GM18505 (cell line): ENCODE measurements at regions not wholly inside any gene's neighbourhood (a gene's known extent, or its start where the extent isn't known, plus 50 kb on each side); places are given as distances from the start of the nearest gene placed in this dataset.

Experiments
- ATAC-seq: cut with Tn5 transposase; IDR thresholded peaks from one replicate; pipeline ENCODE4 v1.9.1; 2021; ENCODE audit not compliant: unreplicated experiment
- POLR2A ChIP-seq: IDR thresholded peaks from 4 replicates; pipeline ENCODE4 v1.6.1; 2011; ENCODE audit warnings: borderline replicate concordance; ENCODE audit not compliant: insufficient read depth, insufficient read length; ENCODE audit errors: extremely low read depth

GRCh38 chr7:19464241-19464640 lies 244.6 kb downstream of the POLR1F start:
- ATAC-seq: no peak
- no peak for TF ChIP-seq POLR2A

- no peak for ATAC-seq
- no peak for TF ChIP-seq POLR2A
Observed at GRCh38 chr7:19463581-19463980, 245.3 kb downstream of the POLR1F start.

- ATAC-seq: no peak
- no peak for TF ChIP-seq POLR2A
Observed at GRCh38 chr7:19455623-19456022, 253.2 kb downstream of the POLR1F start.

- no peak for TF ChIP-seq POLR2A
- ATAC-seq: no peak
Observed at GRCh38 chr7:19448091-19448490, 260.7 kb downstream of the POLR1F start.

GRCh38 chr7:19442016-19442785 lies 266.6 kb downstream of the POLR1F start:
- peak; percentile 64 for ATAC-seq
- no peak for TF ChIP-seq POLR2A

DNA sequence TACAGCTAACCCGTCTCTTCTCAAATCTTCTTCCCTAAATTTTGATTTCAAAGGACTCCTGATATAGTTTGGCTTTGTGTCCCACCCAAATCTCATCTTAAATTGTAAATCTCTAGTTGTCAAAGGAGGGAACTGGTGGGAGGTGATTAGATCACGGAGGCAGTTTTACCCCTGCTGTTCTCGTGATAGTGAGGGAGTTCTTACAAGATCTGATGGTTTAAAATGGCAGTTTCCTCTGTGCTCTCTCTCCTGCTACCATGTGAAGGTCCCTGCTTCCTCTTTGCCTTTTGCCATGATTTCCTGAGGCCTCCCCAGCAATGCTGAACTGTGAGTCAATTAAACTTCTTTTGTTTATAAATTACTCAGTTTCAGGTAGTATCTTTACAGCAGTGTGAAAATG lies 269.3 kb downstream of the POLR1F start:
- no peak for ATAC-seq
- TF ChIP-seq POLR2A: no peak

DNA sequence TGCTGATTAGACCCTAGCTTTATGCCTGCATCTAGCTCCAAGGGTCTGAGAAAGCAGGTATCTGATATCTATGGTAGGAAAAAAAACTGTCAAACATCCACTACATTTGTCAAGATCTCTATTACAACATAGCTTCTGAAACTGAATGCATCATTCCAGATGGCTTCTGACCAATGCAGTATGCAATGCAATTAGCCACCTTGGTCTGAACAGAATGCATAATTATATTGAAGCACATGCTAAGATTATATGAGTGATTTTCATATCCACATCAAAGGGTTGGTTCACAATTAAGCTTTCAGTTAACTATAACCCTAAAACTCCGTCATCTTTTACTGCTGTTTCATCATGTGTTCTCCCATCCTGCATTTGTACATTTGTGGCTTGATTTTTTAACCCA lies 271.4 kb downstream of the POLR1F start:
- no peak for TF ChIP-seq POLR2A
- ATAC-seq: no peak

DNA sequence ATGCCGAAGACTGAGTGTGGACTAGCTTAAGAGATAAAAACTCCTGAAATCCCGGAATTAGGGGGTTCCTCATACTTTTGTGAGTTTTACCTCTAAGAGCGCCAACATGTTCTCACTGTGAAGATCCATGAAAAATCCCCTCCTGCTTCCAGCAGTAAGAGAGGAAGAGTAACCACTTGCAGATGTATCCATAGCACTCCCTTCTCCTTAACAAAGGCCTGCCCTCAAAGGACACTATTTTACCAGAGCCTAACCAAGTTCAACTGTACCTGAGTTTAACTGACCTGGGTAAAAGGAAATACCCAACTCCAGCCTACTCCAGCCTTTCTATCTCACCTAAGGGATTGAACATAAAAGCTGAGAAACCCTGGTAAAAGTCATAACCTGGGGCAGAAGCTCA lies 280.9 kb downstream of the POLR1F start:
- TF ChIP-seq POLR2A: no peak
- no peak for ATAC-seq

DNA sequence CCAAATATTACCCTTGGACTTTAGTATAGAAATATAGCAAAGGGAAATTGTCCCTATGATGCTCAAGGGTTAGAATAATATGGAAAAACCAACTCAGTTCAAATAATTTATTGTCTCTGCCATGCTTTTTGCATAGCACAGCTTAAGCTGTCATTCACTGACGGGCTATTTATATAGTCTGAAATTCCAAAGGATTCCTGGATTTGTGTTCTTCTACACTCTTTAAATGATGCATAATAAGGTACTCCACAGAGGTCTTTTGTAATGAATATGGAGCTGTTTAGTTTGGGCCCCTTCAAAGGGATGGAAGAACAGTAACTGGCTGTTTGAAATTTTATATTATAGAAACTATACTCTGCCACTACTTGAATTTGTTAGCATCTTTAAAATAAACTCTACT lies 276.6 kb upstream of the FERD3L start:
- no peak for ATAC-seq
- TF ChIP-seq POLR2A: no peak

- no peak for TF ChIP-seq POLR2A
Observed at GRCh38 chr7:19417231-19417630, 272.0 kb upstream of the FERD3L start.

GRCh38 chr7:19415123-19415522 lies 269.9 kb upstream of the FERD3L start:
- ATAC-seq: no peak
- no peak for TF ChIP-seq POLR2A

More at GRCh38 chr7:19417231-19417630, 272.0 kb upstream of the FERD3L start:
- no peak for ATAC-seq

- ATAC-seq: no peak
- TF ChIP-seq POLR2A: no peak
Observed at GRCh38 chr7:19413443-19413965, 268.3 kb upstream of the FERD3L start.

- no peak for ATAC-seq
- no peak for TF ChIP-seq POLR2A
Observed at GRCh38 chr7:19410691-19411090, 265.5 kb upstream of the FERD3L start.

DNA sequence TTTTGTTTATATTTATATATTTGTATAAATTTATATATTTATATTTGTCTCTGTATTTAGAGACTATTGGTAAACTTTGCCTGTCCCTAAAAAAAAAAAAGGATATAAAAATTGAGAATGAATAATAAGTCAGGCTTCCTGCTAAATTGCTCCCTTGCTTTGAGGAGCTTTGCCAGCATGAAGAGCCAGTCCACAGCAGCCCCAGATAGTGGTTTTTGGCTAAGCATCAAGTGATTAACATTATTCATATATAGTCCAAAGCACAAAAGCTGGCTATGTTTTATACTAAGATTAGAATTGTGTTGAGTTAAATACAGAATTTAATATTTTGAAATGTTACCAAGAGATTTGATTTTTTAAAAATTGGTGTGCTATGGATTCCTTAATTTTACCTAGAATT lies 264.9 kb upstream of the FERD3L start:
- no peak for ATAC-seq

GRCh38 chr7:19408706-19409220 lies 263.5 kb upstream of the FERD3L start:
- ATAC-seq: no peak
- no peak for TF ChIP-seq POLR2A

More for the DNA sequence above, 264.9 kb upstream of the FERD3L start:
- no peak for TF ChIP-seq POLR2A

- TF ChIP-seq POLR2A: no peak
- no peak for ATAC-seq
Observed at GRCh38 chr7:19407270-19407669, 262.0 kb upstream of the FERD3L start.
